Activated CD4-positive, alpha-beta memory T cell treated with anti-CD3 and anti-CD28 coated beads for 36 hours (primary cell): ENCODE measurements at regions not wholly inside any gene's neighbourhood (a gene's known extent, or its start where the extent isn't known, plus 50 kb on each side); places are given as distances from the start of the nearest gene placed in this dataset.
A peak's percentile ranks its signal among the peaks of the same experiment; 100 is the strongest.

Experiments
- CTCF ChIA-PET: fragments of 350-600 bp; sonication (Branson Sonifier 250); formaldehyde crosslinking; loops from one replicate; lab custom pipeline; 2021; ENCODE audit warnings: antibody characterized with exemption, inconsistent platforms; lab: Charles Lee
- POLR2A ChIA-PET: fragments of 350-600 bp; sonication (Branson Sonifier 250); formaldehyde crosslinking; loops from one replicate; lab custom pipeline; 2021; ENCODE audit warnings: antibody characterized with exemption; lab: Charles Lee
- DNase-seq: peaks from one replicate; pipeline ENCODE4 v3.0.0-alpha.2; 2020
- H3K27ac Mint-ChIP-seq: one replicate; pipeline ENCODE4 v1.8.0; 2021; ENCODE audit warnings: mixed read lengths
- H3K27me3 Mint-ChIP-seq: one replicate; pipeline ENCODE4 v1.8.0; 2021; ENCODE audit warnings: mixed read lengths
- H3K36me3 Mint-ChIP-seq: one replicate; pipeline ENCODE4 v1.8.0; 2021; ENCODE audit warnings: mixed read lengths
- H3K4me1 Mint-ChIP-seq: one replicate; pipeline ENCODE4 v1.8.0; 2021; ENCODE audit warnings: low read depth, mixed read lengths
- H3K4me3 Mint-ChIP-seq: one replicate; pipeline ENCODE4 v1.8.0; 2021; ENCODE audit warnings: mild to moderate bottlenecking, mixed read lengths
- H3K9me3 Mint-ChIP-seq: one replicate; pipeline ENCODE4 v1.8.0; 2021; ENCODE audit warnings: mixed read lengths
- intact Hi-C: fragments of 100-400 bp; cut with micrococcal nuclease; formaldehyde crosslinking; loops from one replicate; pipeline ENCODE4 v1.15.1; 2023

DNA sequence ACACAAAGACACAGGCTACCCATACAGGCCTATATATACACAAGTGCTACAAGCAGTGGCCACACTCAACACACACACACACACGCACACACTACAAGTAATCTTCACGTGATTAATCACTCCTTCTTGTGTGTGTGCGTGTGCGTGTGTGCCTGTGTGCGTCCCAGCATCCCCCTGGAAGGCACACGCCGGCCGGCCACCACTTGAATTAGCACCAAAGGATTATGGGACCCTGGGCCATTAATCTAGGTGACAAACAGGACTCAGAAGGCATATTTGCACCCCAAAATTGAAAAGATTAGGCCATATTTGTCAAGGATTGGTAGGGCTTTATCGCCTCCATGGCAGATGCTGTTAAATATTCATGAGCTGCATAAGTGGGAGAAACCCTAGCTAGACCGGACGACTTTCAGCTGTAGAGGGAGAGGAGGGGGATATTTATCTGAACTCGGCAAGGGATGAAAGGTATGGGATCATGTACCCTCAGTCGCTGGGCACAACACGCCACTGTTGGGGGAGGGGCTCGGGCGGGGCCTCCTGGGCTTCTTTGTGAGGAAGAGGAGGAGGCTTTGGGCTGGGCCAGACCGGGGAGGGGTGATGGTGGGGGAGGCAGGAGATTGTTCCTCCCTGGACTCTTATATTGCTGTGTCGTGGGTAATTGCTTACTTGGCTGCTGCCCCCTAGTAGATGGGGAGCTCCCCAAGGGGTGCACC lies 89.6 kb upstream of the LHX5 start:
- no peak for DNase-seq
- CTCF ChIA-PET = no interaction called here
- H3K27ac Mint-ChIP-seq = no peak overlapping the region
- H3K36me3 Mint-ChIP-seq = no peaks in the 10 kb centered on the region
- intact Hi-C loops = no loop called here
- POLR2A ChIA-PET = no interaction called here
- peaks cover 3% of the 10 kb centered on the region for H3K9me3 Mint-ChIP-seq
- peaks cover 11% of the 10 kb centered on the region for H3K27me3 Mint-ChIP-seq
- H3K4me3 Mint-ChIP-seq = no peak overlapping the region
- no peaks in the 10 kb centered on the region for H3K4me1 Mint-ChIP-seq

- intact Hi-C loops = no loop called here
- Mint-ChIP-seq H3K27me3 (peaks cover 7% of the 10 kb centered on the region), H3K27ac (no peak overlapping the region), H3K9me3 (peaks cover 8% of the 10 kb centered on the region), H3K36me3 (no peaks in the 10 kb centered on the region), H3K4me1 (no peaks in the 10 kb centered on the region), H3K4me3 (no peak overlapping the region)
- DNase-seq = no peak
- POLR2A ChIA-PET = no interaction called here
- CTCF ChIA-PET = no interaction called here
Measured at GRCh38 chr12:113559466-113559865, 87.8 kb upstream of the LHX5 start.

DNA sequence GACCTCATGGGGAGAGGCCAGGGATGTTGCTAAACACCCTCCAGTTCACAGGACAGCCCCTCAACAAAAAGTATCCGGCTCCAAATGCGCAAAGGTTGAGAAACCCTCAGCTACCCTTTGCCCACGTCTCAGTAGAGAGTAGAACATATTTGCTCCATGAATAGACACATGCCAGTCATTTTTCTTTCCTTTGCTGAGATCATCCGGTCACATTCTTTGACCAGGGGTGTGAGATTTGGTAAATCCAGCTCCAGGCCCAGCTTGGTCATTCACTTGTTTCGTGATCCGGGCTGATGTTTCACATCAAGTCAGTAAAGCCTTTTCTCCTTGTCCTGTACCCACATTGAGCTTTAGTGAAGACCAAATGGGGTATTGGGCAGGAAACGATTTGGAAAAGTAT lies 83.6 kb upstream of the LHX5 start:
- no peak for DNase-seq
- intact Hi-C loops = no loop called here
- Mint-ChIP-seq H3K27me3 (peaks cover 2% of the 10 kb centered on the region), H3K4me1 (no peaks in the 10 kb centered on the region), H3K27ac (no peak overlapping the region), H3K9me3 (peaks cover 8% of the 10 kb centered on the region), H3K4me3 (no peak overlapping the region), H3K36me3 (no peaks in the 10 kb centered on the region)
- ChIA-PET CTCF (no interaction called here), POLR2A (no interaction called here)

DNA sequence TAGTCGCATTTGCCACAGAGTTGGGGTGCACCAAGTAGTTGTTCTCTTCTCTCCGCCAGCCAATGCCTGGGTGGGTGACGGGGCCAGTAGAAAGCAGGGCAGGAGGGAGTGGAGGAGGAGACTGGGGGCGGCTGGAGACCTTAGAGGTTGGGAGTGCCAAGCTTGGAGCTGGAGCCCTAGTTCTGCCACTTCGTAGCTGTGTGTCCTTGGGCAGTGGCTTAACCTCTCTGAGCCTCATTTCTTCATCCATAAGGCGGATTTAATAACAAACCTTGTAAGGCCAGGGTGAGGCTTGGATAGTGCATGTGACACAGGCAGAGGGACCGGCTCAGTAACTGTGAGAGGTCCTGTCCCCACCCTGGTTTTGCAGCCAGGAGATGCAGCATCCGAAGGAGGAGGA lies 81.1 kb upstream of the LHX5 start:
- Mint-ChIP-seq H3K27ac (no peak overlapping the region), H3K4me1 (no peaks in the 10 kb centered on the region), H3K27me3 (peaks cover 4% of the 10 kb centered on the region), H3K36me3 (no peaks in the 10 kb centered on the region), H3K4me3 (no peak overlapping the region), H3K9me3 (peaks cover 12% of the 10 kb centered on the region)
- CTCF ChIA-PET = no interaction called here
- no peak for DNase-seq
- intact Hi-C loops = no loop called here
- POLR2A ChIA-PET = no interaction called here

- peaks cover 6% of the 10 kb centered on the region for H3K27me3 Mint-ChIP-seq
- POLR2A ChIA-PET = no interaction called here
Measured at GRCh38 chr12:113551563-113551962, 79.9 kb upstream of the LHX5 start.

GRCh38 chr12:113548467-113548866 lies 76.8 kb upstream of the LHX5 start:
- no peak for DNase-seq
- intact Hi-C loops = no loop called here
- no peak overlapping the region for H3K4me3 Mint-ChIP-seq
- no peaks in the 10 kb centered on the region for H3K4me1 Mint-ChIP-seq
- peaks cover 5% of the 10 kb centered on the region for H3K9me3 Mint-ChIP-seq
- H3K36me3 Mint-ChIP-seq = no peaks in the 10 kb centered on the region
- H3K27ac Mint-ChIP-seq = no peak overlapping the region
- POLR2A ChIA-PET = no interaction called here
- CTCF ChIA-PET = no interaction called here
- peaks cover 6% of the 10 kb centered on the region for H3K27me3 Mint-ChIP-seq

More at GRCh38 chr12:113551563-113551962, 79.9 kb upstream of the LHX5 start:
- Mint-ChIP-seq H3K27ac (no peak overlapping the region), H3K9me3 (peaks cover 12% of the 10 kb centered on the region), H3K4me1 (no peaks in the 10 kb centered on the region), H3K4me3 (no peak overlapping the region), H3K36me3 (no peaks in the 10 kb centered on the region)
- intact Hi-C loops = no loop called here
- CTCF ChIA-PET = no interaction called here
- DNase-seq = no peak

- no peaks in the 10 kb centered on the region for H3K4me1 Mint-ChIP-seq
- no peak overlapping the region for H3K4me3 Mint-ChIP-seq
- no peaks in the 10 kb centered on the region for H3K36me3 Mint-ChIP-seq
- ChIA-PET CTCF (no interaction called here), POLR2A (no interaction called here)
- H3K9me3 Mint-ChIP-seq = peaks cover 5% of the 10 kb centered on the region
- peaks cover 6% of the 10 kb centered on the region for H3K27me3 Mint-ChIP-seq
- DNase-seq = no peak
- intact Hi-C loops = no loop called here
- no peak overlapping the region for H3K27ac Mint-ChIP-seq
Measured at GRCh38 chr12:113546916-113547863, 75.5 kb upstream of the LHX5 start.

- Mint-ChIP-seq H3K4me1 (no peaks in the 10 kb centered on the region), H3K4me3 (no peak overlapping the region), H3K36me3 (no peaks in the 10 kb centered on the region), H3K27me3 (peaks cover 7% of the 10 kb centered on the region), H3K9me3 (peaks cover 22% of the 10 kb centered on the region), H3K27ac (no peak overlapping the region)
- intact Hi-C loops = no loop called here
- POLR2A ChIA-PET = no interaction called here
- CTCF ChIA-PET = no interaction called here
- peak; percentile 12 for DNase-seq
Measured at GRCh38 chr12:113537751-113538087, 66.0 kb upstream of the LHX5 start.

DNA sequence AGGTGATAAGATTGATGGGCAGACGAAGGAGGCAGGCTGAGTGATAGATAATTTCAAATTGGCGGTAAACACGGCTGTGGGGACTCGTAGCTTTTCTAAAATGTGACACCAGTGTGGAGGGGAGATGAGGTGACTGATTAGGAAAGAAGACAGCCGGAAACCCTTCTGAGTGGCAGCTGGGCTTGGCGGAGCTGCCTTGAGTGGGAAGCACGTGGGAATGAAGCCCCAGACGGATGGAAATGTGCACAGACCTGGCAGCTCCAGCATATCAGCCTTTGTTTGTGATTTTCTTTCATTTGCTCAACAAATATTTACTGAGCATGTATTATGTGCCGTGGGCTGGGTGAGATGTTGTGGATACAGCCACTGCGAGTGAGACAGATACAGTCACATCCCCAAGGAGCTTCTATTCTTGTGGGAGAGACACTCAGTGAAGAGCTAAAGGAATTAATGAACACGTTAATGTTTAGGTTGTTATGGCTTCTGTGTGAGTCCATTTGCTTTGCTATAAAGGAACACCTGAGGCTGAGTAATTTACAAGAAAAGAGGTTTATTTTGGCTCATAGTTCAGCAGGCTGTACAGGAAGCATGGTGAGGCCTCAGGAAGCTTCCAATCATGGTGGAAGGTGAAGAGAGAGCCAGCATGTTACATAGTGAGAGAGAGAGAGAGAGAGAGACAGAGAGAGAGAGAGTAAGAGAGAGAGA lies 65.5 kb upstream of the LHX5 start:
- H3K36me3 Mint-ChIP-seq = no peaks in the 10 kb centered on the region
- no peak overlapping the region for H3K4me3 Mint-ChIP-seq
- CTCF ChIA-PET = no interaction called here
- peaks cover 7% of the 10 kb centered on the region for H3K27me3 Mint-ChIP-seq
- no peak overlapping the region for H3K27ac Mint-ChIP-seq
- POLR2A ChIA-PET = no interaction called here
- intact Hi-C loops = no loop called here
- no peaks in the 10 kb centered on the region for H3K4me1 Mint-ChIP-seq
- no peak for DNase-seq
- peaks cover 22% of the 10 kb centered on the region for H3K9me3 Mint-ChIP-seq

DNA sequence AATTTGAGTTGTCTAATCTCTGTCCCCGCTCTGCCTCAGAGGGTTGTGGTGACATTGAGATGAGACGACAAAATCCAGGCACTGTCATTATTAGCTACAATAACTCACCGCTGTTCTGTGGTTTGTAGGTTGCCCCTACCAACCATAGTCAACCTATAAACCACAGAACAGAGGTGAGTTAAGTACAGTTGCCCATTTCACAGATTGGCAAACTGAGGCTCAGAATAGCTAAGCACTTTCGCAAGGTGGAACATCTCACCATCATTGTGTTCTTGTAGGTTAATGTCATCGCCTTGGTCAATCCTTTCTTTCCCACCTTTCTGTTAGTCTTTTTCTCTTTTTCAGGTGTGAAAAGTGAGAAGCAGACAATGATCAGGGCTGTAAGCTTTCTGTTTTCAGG lies 63.4 kb upstream of the LHX5 start:
- Mint-ChIP-seq H3K4me3 (no peak overlapping the region), H3K4me1 (no peaks in the 10 kb centered on the region), H3K36me3 (no peaks in the 10 kb centered on the region), H3K9me3 (peaks cover 22% of the 10 kb centered on the region), H3K27ac (no peak overlapping the region), H3K27me3 (peaks cover 7% of the 10 kb centered on the region)
- POLR2A ChIA-PET = no interaction called here
- intact Hi-C loops = no loop called here
- DNase-seq = no peak
- CTCF ChIA-PET = no interaction called here

DNA sequence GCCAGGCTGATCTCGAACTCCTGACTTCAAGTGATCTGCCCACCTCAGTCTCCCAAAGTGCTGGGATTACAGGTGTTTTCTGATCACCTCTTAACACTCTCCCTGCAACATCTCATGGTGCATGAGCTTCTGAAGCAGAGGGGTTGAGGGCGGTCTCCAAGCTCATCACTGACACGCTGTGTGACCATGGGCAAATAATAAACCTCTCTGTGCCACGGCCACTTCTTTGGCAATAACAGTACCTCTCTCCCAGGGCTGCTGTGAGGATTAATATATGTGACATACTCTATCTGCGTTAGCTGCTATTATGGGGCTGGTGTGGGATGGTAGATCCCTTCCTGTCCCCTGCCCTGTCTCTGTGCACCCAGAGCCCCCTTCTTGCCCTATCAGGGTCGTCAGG lies 62.9 kb upstream of the LHX5 start:
- CTCF ChIA-PET = no interaction called here
- no peak overlapping the region for H3K4me3 Mint-ChIP-seq

DNA sequence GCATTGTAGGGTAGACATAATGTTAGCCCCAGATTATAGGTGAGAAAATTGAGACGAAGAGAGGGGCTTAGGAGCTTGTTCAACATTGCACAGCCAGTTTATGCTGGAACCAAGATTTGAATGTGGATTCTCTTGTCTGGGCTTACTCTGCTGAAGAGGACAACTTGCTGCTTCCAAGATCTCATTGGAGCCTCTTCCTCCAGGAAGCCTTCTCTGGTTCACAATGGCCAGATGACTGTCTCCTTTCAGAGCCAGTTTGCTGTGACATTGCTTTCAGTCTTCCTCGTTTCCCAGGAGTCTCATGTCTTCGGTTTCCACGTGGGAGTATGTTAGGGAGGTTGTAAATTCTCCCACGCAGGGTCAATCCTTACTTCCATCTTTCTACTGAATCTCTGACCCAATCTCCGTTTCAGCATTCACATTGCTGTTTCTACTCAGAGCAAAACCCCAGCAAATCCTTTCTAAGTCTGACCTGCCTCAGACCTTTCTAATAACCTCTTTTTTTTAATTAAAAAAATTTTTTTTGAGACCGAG lies 62.2 kb upstream of the LHX5 start:
- DNase-seq = no peak
- H3K27ac Mint-ChIP-seq = no peak overlapping the region
- H3K4me3 Mint-ChIP-seq = no peak overlapping the region
- ChIA-PET CTCF (no interaction called here), POLR2A (no interaction called here)
- H3K27me3 Mint-ChIP-seq = peaks cover 10% of the 10 kb centered on the region
- H3K9me3 Mint-ChIP-seq = peaks cover 19% of the 10 kb centered on the region
- no peaks in the 10 kb centered on the region for H3K4me1 Mint-ChIP-seq
- intact Hi-C loops = no loop called here
- no peaks in the 10 kb centered on the region for H3K36me3 Mint-ChIP-seq

More for the DNA sequence above, 62.9 kb upstream of the LHX5 start:
- Mint-ChIP-seq H3K36me3 (no peaks in the 10 kb centered on the region), H3K9me3 (peaks cover 22% of the 10 kb centered on the region), H3K27me3 (peaks cover 7% of the 10 kb centered on the region), H3K4me1 (no peaks in the 10 kb centered on the region), H3K27ac (no peak overlapping the region)
- POLR2A ChIA-PET = no interaction called here
- intact Hi-C loops = no loop called here
- DNase-seq = no peak
